HK-2 (cell line): ENCODE measurements at regions not wholly inside any gene's neighbourhood (a gene's known extent, or its start where the extent isn't known, plus 50 kb on each side); places are given as distances from the start of the nearest gene placed in this dataset.
A peak's percentile ranks its signal among the peaks of the same experiment; 100 is the strongest.

Experiments
- DNase-seq: peaks from one replicate; pipeline ENCODE4 v3.0.0-alpha.2; 2018; ENCODE audit not compliant: unreplicated experiment

DNA sequence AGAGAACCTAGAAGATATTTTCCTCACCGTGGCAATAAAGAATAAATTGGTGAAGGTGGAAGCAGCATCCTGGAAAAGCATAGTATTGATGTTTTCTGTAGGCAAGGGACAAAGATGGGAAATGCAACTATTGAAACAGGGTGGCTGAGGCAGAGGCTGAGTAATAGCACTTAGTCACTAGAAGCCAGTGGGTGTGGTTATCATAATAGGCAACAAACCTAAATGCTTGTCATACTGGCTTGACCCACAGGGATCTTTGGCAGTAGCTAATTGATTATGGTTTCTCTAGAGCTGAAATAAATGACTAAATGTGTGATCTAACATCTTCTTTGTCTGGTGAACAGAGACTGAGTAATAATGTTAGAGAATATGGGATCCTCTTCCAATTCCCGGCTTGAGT, 353.6 kb upstream of the RPS6KA3 start:
- DNase-seq = peak; percentile 4

DNA sequence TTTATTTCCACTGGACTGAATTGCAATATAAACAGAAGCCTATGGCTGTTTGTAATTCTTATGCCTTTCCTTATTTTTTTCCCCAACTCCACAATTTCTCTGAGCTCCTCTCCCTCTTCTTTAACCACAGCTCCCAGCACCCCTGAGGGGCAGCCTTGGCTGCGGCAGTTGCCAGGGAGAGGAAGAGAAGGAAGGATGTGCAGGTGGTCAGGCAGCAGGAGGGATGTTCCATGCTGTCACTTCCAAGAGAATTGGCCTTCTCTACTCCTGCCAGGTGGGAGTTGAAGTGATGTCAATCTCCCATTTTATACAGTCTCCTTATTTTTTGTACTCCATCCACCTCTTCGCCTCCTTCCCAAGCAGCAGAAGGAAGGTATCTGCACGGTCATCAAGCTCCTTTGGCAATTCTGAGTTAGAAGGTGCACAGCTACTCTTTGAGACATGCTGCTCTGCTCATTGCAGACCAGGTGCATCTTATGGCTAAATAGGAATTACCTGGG, 343.3 kb upstream of the RPS6KA3 start:
- DNase-seq = no peak

DNA sequence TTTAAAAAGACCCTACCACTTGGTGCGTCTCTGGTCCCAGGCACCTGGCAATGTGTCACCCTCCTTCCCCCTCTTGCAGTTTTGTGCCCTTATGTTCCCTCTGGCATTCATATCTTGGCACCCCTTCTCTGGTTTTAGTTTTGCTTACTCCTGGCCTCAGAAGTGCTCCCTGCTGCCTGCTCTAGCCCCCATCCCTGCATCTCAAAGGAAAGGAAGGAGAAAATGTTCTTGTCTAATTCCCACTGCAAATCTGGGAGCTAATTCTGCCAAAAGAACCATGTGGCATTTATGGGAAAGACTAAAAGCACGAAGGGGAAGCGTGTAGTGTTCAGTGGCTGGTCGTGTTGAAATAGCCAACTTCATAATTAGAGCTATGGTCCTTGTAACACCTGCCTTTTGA, 340.1 kb upstream of the RPS6KA3 start:
- no peak for DNase-seq

DNA sequence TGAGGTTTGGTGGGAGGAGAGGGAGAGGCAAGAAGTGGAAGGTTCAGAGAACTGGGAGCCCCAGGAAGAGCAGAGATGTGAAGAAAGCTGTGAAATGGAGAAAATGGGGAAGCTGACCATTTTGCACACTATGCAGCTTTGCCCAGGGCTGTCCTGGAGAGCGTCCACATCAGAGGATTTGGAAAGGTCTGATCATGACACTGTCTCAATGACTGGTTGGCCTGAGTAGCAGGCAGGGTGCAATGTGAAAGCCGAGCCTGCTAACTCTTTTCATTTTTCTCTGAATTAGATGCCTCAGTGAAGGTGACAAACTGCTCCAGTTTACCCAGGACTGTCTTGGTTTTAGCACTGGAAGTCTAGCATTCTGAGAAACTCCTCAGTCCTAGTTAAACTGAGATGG, 330.1 kb upstream of the RPS6KA3 start:
- no peak for DNase-seq

DNA sequence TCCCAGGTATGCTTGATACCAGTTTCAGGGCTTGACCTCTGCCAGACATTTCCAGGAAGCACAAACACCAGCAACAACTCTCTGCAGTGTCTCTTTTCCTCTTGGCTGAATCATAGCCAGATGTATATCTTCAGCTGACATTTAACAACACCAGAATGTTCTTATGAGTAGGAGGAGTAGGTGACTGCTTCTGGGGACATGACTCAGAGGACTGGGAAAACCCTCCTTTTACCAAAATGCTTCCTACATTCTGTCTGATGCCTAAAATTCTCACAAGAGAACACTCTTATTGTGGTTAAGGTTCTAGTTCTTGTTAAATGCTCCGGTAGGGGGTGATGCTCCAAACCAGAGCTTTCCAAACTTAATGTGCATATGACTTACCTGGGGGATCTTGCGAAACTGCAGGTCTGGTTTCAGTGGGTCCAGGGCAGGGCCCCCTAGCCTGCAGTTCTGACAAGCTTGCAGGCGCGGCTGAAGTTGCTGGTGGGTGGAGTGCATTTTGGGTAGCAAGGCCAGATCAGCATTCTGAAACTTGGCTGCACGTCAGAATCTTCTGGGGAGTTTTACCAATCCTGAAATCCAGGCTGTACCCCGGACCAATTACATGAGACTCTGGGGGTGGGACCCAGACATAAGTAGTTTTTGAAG, 329.3 kb upstream of the RPS6KA3 start:
- no peak for DNase-seq

GRCh38 chrX:20594985-20595384, 328.3 kb upstream of the RPS6KA3 start:
- DNase-seq = no peak

DNA sequence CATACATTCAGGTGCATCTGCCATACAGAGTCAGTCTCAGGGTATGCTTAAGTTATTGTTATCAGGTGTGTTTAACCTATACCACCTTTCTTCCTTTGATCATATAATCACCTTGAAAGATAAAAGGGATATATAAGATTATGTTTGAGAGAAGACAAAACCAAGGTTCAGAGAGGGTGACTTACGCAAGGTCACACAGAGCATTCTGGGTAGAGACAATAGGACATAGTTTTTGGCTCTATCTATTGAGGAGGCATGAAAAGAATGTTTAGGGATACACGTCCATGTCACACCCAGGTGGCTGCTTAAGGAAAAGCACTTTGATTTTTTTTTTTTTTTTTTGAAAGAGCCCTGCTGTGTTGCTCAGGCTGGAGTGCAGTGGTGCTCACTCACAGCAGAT, 327.1 kb upstream of the RPS6KA3 start:
- DNase-seq = no peak

DNA sequence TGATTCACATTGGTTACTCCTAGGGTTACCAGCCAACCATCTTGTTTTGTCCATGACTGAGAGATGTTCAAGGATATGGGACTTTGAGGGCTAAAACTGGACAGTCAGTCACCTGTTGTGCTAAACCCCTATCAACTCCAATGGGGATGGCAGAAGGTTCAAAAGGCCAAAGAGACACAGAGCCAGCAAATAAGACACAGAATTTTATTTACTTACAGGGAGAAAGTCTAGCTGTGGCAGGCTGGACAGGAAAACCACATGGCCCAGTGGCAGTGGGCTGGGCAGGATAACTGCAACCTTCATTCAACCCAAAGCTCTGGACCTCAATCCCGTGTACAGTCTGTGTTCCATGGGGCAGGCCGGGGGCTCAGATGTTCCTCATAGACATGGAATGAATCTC, 326.7 kb upstream of the RPS6KA3 start:
- DNase-seq = no peak

- no peak for DNase-seq
Measured at GRCh38 chrX:20591246-20591645, 324.5 kb upstream of the RPS6KA3 start.

GRCh38 chrX:20585782-20586181, 319.1 kb upstream of the RPS6KA3 start:
- DNase-seq = no peak

- DNase-seq = no peak
Measured at GRCh38 chrX:20571611-20572010, 304.9 kb upstream of the RPS6KA3 start.

DNA sequence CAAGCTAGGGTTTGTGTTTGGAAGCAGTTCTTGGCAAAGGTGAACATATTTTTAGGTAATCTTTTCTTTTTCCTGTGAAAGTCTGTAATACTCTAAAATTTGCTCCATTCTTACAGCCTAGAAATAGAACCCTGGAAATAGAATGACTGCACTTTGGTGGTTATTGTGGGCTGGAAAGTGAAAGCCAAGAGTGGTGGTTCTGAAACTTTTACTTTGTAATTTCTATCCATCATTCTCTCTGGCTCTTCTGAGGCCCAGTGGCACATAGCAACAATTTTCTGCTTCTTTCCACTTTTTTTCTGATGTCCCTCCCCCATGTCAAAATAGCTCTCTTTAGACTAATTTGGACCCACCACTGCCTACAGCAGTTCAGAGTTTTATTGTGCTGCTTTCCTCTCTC, 300.4 kb upstream of the RPS6KA3 start:
- no peak for DNase-seq

DNA sequence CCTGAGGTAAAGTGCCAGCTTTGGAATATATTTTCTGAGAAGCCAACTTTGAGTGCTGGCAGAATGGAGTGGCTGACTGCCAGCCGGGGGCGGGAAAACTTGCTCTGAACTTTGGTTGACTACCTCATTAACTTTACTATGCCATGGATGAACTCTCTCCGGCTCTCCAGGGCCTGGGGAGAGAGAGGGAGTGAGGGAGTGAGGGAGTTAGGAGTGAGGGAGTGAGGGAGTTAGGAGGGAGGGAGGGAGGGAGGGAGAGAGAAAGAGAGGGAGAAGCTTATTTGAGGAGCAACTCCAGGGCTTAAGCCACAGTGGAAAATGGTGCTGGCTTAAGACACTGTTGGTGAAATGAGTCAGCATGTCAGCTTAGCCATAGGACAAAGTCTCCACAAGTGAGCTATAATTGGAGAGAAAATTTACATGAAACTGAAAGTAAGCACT, 280.9 kb upstream of the RPS6KA3 start:
- DNase-seq = no peak

- no peak for DNase-seq
Measured at GRCh38 chrX:20545538-20545937, 278.8 kb upstream of the RPS6KA3 start.

GRCh38 chrX:20542072-20542471, 275.4 kb upstream of the RPS6KA3 start:
- DNase-seq = no peak

DNA sequence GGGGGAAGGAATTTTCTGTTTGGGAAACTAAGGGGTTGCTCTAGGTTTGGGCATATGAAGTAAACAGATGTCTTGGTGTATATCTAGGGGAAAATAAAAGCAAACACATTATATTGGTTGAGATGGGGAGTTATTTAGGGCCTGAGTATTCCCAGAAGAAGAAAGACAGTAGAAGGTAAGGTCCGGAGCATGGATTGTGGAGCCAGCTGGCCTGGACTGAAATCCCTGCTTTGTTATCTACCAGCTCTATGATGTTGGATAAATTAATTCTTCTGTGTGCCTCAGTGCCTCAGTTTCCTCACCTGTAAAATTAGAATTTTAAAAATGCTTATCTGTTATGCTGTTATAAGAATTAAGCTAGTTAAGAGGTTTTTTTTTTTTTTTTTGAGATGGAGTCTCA, 272.3 kb upstream of the RPS6KA3 start:
- no peak for DNase-seq

DNA sequence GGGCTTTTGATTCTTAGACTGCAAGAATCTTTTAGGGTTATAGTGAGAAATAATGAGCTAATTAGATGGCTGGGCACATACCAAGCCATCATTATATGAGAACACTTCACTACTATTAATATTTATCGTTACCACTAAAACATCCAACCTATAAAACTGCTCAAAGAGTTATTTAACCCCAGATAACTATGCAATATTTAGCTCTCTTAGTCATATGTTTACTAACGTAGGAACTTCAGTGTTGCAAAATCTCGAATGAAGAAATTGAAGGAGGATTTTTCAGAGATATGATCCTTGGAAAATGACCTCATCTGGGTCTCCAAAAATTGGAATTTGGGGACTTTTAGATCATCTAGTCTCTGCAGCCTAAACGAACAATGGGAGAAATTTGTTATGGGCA, 265.0 kb upstream of the RPS6KA3 start:
- no peak for DNase-seq

- DNase-seq = peak; percentile 31
Measured at GRCh38 chrX:20530406-20530921, 263.8 kb upstream of the RPS6KA3 start.

DNA sequence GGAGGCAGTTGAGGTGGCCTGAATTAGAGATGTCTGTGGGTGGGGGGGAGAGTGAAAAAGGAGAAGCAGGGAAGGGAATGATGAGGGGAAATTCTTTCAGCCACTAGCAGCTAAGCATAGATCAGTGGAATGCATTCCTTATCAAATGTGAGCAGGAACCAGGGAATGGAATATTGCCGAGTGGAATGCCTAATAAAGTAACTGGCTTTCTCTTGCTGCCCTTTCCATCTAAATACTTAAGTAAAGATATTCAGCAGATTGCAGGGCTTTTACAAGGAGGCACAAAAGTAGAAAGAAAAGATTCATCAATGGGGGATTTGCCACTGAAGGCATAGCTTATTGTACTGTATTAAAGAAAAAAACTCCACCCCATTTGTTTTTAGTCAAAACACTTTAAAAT, 263.0 kb upstream of the RPS6KA3 start:
- no peak for DNase-seq

GRCh38 chrX:20529301-20529700, 262.6 kb upstream of the RPS6KA3 start:
- DNase-seq = no peak

DNA sequence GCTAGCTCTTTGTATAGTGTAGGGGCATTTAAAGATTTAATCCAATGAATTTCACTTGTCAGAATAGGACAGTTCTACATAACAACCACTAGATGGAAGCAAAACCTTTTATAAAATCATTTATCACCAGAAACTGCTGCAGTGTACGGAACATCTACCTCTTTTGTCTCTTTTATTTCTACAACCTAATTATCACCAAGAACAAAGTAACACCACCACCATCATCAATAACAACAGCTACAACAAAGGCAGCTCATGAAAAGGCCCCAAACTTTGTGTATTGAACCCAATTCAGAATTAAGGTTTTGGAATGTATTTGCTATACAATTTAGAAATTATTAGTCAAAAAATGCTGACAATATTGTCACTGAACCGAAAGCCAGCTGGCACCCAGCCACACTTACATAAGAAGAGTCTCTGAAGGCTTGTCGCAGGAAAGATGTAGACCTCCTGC, 260.9 kb upstream of the RPS6KA3 start:
- no peak for DNase-seq

GRCh38 chrX:20527041-20527440, 260.3 kb upstream of the RPS6KA3 start:
- DNase-seq = no peak

DNA sequence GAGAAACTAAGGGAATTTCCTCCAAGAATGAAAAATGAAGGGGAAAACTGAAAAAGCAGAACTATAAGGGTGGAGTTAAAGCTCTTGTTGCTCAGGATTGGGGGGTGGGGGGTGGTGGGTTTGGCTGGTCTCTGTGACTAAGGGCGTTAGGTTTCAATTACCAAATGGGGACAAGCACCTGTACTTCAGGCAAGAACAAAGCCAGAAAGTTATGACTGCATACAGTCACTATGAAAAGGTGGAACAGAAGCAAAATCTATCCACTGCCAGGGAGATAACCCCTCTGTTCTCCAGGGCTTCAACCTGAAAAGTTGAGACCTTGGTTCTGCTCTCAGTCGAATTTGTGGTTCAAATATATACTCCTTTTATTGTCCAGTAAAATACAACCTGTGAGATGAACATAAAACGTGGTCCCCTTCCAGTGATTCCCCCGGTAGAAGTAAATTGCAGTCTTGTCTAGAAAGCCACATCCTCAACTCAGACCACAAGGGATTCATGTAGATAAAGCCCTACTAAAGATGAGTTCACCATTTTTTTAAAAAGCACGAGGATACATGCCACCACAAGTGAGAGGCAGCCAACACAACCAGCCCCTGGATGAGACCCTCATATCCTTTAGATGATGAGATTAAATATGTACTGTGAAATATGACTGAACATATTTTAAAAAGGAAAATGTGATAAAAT, 257.1 kb upstream of the RPS6KA3 start:
- no peak for DNase-seq
